Parathyroid adenoma (tissue), 2 donors: ENCODE measurements at regions not wholly inside any gene's neighbourhood (a gene's known extent, or its start where the extent isn't known, plus 50 kb on each side); places are given as distances from the start of the nearest gene placed in this dataset.
"Not testable (repeated sequence)": the region's sequence is repeated elsewhere in the genome, so short reads cannot be mapped to it uniquely, and the experiment has no call there.

Source experiments
- H2AFZ ChIP-seq: fragments of 300-600 bp; sonication (generic); one replicate; pipeline ENCODE4 v1.7.0; 2017; ENCODE audit warnings: antibody characterized with exemption, mild to moderate bottlenecking
- H3K27ac ChIP-seq: fragments of 300-600 bp; sonication (generic); one replicate; pipeline ENCODE4 v1.7.0; 2017
- H3K27me3 ChIP-seq: fragments of 300-600 bp; sonication (generic); one replicate; pipeline ENCODE4 v1.7.0; 2017; ENCODE audit warnings: low read length; ENCODE audit not compliant: control insufficient read depth, insufficient read depth
- H3K36me3 ChIP-seq: fragments of 300-600 bp; sonication (generic); one replicate; pipeline ENCODE4 v1.7.0; 2017; ENCODE audit warnings: low read length; ENCODE audit not compliant: control insufficient read depth, insufficient read depth
- H3K4me1 ChIP-seq: fragments of 300-600 bp; sonication (generic); one replicate; pipeline ENCODE4 v1.7.0; 2017; ENCODE audit warnings: control low read depth
- H3K4me2 ChIP-seq: fragments of 300-600 bp; sonication (generic); one replicate; pipeline ENCODE4 v1.7.0; 2017; ENCODE audit warnings: low read length
- H3K4me3 ChIP-seq: fragments of 300-600 bp; sonication (generic); one replicate; pipeline ENCODE4 v1.7.0; 2017; ENCODE audit warnings: low read depth, low read length
- H3K79me2 ChIP-seq: fragments of 300-600 bp; sonication (generic); one replicate; pipeline ENCODE4 v1.7.0; 2017; ENCODE audit warnings: control low read depth
- H3K9ac ChIP-seq: fragments of 300-600 bp; sonication (generic); one replicate; pipeline ENCODE4 v1.7.0; 2017; ENCODE audit warnings: mild to moderate bottlenecking
- H3K9me3 ChIP-seq: fragments of 300-600 bp; sonication (generic); one replicate; pipeline ENCODE4 v1.7.0; 2017; ENCODE audit warnings: low read length; ENCODE audit not compliant: control insufficient read depth
- TF ChIP-seq, protein P1 (sequence below): fragments of 300-600 bp; sonication (generic); IDR thresholded peaks from one replicate; pipeline ENCODE4 v1.7.0; 2017; ENCODE audit warnings: antibody characterized with exemption, mild to moderate bottlenecking
- donor health status: primary hyperparathyroidism.

DNA sequence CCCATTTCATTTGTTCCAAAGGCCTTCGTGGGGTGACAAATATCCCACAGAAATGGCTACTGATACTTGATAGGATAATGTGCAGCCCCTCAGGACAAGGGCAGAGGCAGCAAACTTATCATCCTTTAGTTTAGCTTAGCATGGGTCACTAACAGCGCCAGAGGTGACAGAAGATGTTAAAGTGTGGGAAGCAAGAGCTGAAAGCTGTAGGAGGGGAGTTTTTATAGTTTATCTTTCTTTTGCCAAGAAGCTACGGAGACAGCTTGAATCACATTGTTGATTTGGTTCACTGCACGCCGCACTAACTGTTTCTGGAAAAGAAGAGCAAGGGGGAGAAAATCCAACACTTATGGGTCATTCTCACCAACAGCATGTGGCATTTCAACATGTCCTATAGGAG, 773.9 kb upstream of the MMS22L start:
- Histone ChIP-seq H2AFZ (no peak overlapping the region), H3K4me1 (no peaks in the 10 kb centered on the region), H3K9ac (no peak overlapping the region), H3K27me3 (no peaks in the 10 kb centered on the region), H3K4me2 (no peak overlapping the region), H3K4me3 (no peak overlapping the region), H3K36me3 (no peaks in the 10 kb centered on the region), H3K27ac (no peak overlapping the region), H3K79me2 (no peaks in the 10 kb centered on the region), H3K9me3 (no peaks in the 10 kb centered on the region)
- TF ChIP-seq, protein P1, sequence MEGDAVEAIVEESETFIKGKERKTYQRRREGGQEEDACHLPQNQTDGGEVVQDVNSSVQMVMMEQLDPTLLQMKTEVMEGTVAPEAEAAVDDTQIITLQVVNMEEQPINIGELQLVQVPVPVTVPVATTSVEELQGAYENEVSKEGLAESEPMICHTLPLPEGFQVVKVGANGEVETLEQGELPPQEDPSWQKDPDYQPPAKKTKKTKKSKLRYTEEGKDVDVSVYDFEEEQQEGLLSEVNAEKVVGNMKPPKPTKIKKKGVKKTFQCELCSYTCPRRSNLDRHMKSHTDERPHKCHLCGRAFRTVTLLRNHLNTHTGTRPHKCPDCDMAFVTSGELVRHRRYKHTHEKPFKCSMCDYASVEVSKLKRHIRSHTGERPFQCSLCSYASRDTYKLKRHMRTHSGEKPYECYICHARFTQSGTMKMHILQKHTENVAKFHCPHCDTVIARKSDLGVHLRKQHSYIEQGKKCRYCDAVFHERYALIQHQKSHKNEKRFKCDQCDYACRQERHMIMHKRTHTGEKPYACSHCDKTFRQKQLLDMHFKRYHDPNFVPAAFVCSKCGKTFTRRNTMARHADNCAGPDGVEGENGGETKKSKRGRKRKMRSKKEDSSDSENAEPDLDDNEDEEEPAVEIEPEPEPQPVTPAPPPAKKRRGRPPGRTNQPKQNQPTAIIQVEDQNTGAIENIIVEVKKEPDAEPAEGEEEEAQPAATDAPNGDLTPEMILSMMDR = no peak

DNA sequence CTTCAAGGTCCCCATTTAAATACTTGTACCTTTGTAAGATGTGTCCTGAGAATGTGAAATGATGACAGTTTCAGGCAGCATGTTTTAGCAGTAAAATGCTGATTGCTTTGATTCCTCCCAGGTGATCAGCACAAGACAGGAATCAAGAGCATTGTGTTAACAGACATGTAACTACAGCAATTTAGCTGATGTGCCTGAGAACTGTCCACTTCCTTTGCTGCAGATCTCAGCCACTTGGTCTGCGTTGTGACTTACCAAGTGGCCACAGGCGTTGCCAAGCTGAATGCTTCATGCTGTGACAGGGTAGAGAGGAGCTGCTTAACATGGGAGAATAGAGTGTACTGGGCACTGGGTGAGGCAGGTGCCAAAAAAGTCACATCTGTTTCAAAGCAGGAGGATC, 767.0 kb upstream of the POU3F2 start:
- no peak overlapping the region for H3K27ac ChIP-seq
- no peak overlapping the region for H3K4me3 ChIP-seq
- H3K4me2 ChIP-seq = no peak overlapping the region
- H3K9ac ChIP-seq = no peak overlapping the region
- no peaks in the 10 kb centered on the region for H3K36me3 ChIP-seq
- no peaks in the 10 kb centered on the region for H3K4me1 ChIP-seq
- no peaks in the 10 kb centered on the region for H3K9me3 ChIP-seq
- no peak overlapping the region for H2AFZ ChIP-seq
- H3K79me2 ChIP-seq = no peaks in the 10 kb centered on the region
- TF ChIP-seq, protein P1 = no peak
- no peaks in the 10 kb centered on the region for H3K27me3 ChIP-seq

DNA sequence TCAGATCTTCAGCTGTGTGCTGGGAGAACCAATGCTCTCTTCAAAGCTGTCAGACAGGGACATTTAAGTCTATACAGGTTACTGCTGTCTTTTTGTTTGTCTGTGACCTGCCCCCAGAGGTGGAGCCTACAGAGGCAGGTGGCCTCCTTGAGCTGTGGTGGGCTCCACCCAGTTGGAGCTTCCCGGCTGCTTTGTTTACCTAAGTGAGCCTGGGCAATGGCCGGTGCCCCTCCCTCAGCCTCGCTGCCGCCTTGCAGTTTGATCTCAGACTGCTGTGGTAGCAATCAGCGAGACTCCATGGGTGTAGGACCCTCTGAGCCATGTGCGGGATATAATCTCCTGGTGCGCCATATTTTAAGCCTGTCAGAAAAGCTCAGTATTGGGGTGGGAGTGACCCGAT, 745.8 kb upstream of the POU3F2 start:
- not testable (repeated sequence) for H3K36me3 ChIP-seq, H3K79me2 ChIP-seq, H2AFZ ChIP-seq, H3K4me3 ChIP-seq, H3K27me3 ChIP-seq, H3K4me1 ChIP-seq, H3K9ac ChIP-seq, H3K4me2 ChIP-seq, H3K9me3 ChIP-seq, H3K27ac ChIP-seq

DNA sequence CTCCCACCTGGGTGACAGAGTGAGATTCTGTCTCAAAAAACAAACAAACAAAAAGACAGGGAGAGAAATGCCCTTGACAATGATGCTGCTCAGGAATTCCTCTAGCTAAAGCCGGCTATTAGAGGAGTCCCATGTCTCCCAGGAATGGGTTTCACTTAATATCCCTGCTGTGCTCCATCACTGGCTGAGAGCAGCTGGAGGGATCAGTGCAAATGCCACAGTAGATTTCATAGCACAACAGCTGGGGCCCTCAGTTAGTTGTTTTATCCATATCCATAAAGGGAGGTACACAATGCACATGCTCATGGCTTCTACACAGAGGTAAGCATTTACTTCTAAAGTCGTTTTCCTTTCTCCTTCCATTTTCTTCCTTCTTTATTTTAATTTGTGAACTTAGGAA, 742.0 kb upstream of the POU3F2 start:
- TF ChIP-seq, protein P1 = no peak
- Histone ChIP-seq H3K4me3 (no peak overlapping the region), H3K27ac (no peak overlapping the region), H3K36me3 (no peaks in the 10 kb centered on the region), H3K9me3 (no peaks in the 10 kb centered on the region), H3K9ac (no peak overlapping the region), H3K4me1 (no peaks in the 10 kb centered on the region), H3K4me2 (no peak overlapping the region), H3K27me3 (no peaks in the 10 kb centered on the region), H3K79me2 (no peaks in the 10 kb centered on the region), H2AFZ (no peak overlapping the region)

DNA sequence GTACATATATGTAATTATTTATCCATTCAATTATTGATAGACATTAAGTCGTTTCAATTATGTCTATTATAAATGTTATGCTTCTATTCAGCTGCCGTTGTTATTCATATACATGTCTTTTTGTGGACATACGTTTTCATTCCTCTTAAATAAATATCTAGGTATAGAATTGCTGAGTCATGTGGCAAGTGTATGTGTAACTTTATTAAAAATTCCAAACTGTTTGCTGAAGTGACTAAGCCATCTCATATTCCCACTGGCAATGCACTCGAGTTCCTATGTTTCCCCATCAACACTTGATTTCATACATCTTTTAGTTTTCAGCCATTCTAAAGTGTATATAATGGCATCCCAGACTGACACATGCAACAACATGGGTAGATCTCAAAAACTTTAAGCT, 739.7 kb upstream of the POU3F2 start:
- Histone ChIP-seq H3K9ac (no peak overlapping the region), H3K27ac (no peak overlapping the region)
- TF ChIP-seq, protein P1 = no peak

More for the DNA sequence above, 739.7 kb upstream of the POU3F2 start:
- Histone ChIP-seq H3K27me3 (no peaks in the 10 kb centered on the region), H3K9me3 (no peaks in the 10 kb centered on the region), H2AFZ (no peak overlapping the region), H3K4me1 (no peaks in the 10 kb centered on the region), H3K4me3 (no peak overlapping the region), H3K4me2 (no peak overlapping the region), H3K79me2 (no peaks in the 10 kb centered on the region), H3K36me3 (no peaks in the 10 kb centered on the region)
